SU-DHL-6 (cell line): ENCODE measurements at regions not wholly inside any gene's neighbourhood (a gene's known extent, or its start where the extent isn't known, plus 50 kb on each side); places are given as distances from the start of the nearest gene placed in this dataset.
"Not testable (repeated sequence)": the region's sequence is repeated elsewhere in the genome, so short reads cannot be mapped to it uniquely, and the experiment has no call there.

Experiments used
- CTCF ChIP-seq: fragments of 200-600 bp; sonication (generic); IDR thresholded peaks from one replicate; pipeline ENCODE4 v1.5.1; 2017; ENCODE audit warnings: antibody characterized with exemption, mild to moderate bottlenecking, low read length, moderate library complexity; ENCODE audit not compliant: insufficient read depth, poor library complexity, severe bottlenecking
- EZH2phosphoT487 ChIP-seq: fragments of 200-600 bp; sonication (generic), shearing (Covaris generic); conservative IDR thresholded peaks from 2 replicates; pipeline ENCODE4 v1.6.1; 2018; ENCODE audit warnings: mild to moderate bottlenecking, antibody characterized with exemption, low read length, moderate library complexity, mixed read lengths

GRCh38 chr9:41354978-41355377, 165.9 kb upstream of the ZNG1F start:
- not testable (repeated sequence) for TF ChIP-seq CTCF, EZH2phosphoT487
